Gastroesophageal sphincter (tissue), 4 donors: ENCODE measurements at regions not wholly inside any gene's neighbourhood (a gene's known extent, or its start where the extent isn't known, plus 50 kb on each side); places are given as distances from the start of the nearest gene placed in this dataset.

Source experiments
- ATAC-seq: fragments of 150-250 bp; one replicate; pipeline ENCODE4 v1.9.1; 2016; ENCODE audit warnings: mild to moderate bottlenecking, moderate library complexity
- H3K27ac ChIP-seq, 4 donors: fragments of 200-600 bp; sonication (generic) in 3 of 4; 1 replicate in 3 of 4; 2 replicates in 1 of 4; pipeline ENCODE4 v1.5.1; 2016 to 2019
- H3K27me3 ChIP-seq: fragments of 200-600 bp; sonication (generic); one replicate; pipeline ENCODE4 v1.5.1; 2019
- H3K36me3 ChIP-seq, 2 donors: fragments of 200-600 bp; sonication (generic); one replicate each; pipeline ENCODE4 v1.5.1; 2019; ENCODE audit warnings: control low read depth in 1 of 2
- H3K4me1 ChIP-seq, 3 donors: fragments of 200-600 bp; sonication (generic); 1 replicate in 2 of 3; 2 replicates in 1 of 3; pipeline ENCODE4 v1.5.1; 2016 to 2019; ENCODE audit warnings: control low read depth in 2 of 3
- H3K4me3 ChIP-seq, 2 donors: fragments of 200-600 bp; sonication (generic); one replicate each; pipeline ENCODE4 v1.5.1; 2019; ENCODE audit warnings: mild to moderate bottlenecking in 1 of 2, moderate library complexity in 1 of 2
- H3K9me3 ChIP-seq, 3 donors: fragments of 200-600 bp; sonication (generic); one replicate each; pipeline ENCODE4 v1.5.1; 2017 to 2019; ENCODE audit warnings: control low read depth in 2 of 3
- EP300 ChIP-seq: sonication (generic); formaldehyde crosslinking; IDR thresholded peaks from one replicate; pipeline ENCODE4 v1.6.1; 2017; ENCODE audit warnings: antibody characterized with exemption, mild to moderate bottlenecking
- POLR2A ChIP-seq, 2 donors: fragments of 450-650 bp; IDR thresholded peaks; one replicate each; pipeline ENCODE4 v1.6.1; 2017; ENCODE audit warnings: antibody characterized with exemption in 2 of 2, mild to moderate bottlenecking in 2 of 2, moderate library complexity in 1 of 2
- POLR2AphosphoS5 ChIP-seq: sonication (generic); formaldehyde crosslinking; IDR thresholded peaks from one replicate; pipeline ENCODE4 v1.6.1; 2017; ENCODE audit warnings: antibody characterized with exemption
- WGBS, 2 donors: methylation state at CpG; one replicate each; pipeline ENCODE4 v1.1.5; 2018; ENCODE audit warnings: low coverage in 1 of 2; 5-methylcytosine and 5-hydroxymethylcytosine counted together
- TF ChIP-seq, protein P1 (sequence below), 4 experiments: fragments of 200-600 bp in 2 of 4; fragments of 450-650 bp in 2 of 4; sonication (generic) in 1 of 4; IDR thresholded peaks; one replicate each; pipeline ENCODE4 v1.5.1; 2017 to 2019; ENCODE audit warnings: antibody characterized with exemption in 4 of 4, mild to moderate bottlenecking in 2 of 4, moderate library complexity in 2 of 4

DNA sequence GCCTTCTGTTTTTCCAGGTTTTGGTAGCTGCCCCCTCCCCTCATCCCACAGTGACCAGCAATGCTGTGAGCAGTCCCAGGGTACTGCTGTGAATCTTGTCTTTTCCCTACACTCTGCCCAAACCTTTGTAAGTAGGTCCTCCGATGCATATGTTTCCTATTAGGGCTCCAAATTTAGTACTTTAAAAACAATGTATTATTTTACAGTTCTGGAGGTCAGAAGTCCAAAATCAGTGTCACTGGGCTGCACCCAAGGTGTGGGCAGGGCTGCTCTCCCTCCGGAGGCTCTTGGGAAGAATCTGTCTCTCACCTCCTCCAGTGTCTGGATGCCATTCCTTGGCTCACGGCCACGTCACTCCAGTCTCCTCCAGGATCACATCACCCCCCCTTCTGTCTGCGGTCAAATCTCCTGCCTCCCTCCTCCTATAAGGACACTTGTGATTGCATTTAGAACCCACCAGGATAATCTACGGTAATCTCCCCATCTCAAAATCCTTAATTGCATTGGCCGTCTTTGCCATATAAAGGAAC, 208.5 kb downstream of the SH3BP4 start:
- TF ChIP-seq POLR2AphosphoS5 = no peak
- TF ChIP-seq EP300 = no peak
- TF ChIP-seq, protein P1, sequence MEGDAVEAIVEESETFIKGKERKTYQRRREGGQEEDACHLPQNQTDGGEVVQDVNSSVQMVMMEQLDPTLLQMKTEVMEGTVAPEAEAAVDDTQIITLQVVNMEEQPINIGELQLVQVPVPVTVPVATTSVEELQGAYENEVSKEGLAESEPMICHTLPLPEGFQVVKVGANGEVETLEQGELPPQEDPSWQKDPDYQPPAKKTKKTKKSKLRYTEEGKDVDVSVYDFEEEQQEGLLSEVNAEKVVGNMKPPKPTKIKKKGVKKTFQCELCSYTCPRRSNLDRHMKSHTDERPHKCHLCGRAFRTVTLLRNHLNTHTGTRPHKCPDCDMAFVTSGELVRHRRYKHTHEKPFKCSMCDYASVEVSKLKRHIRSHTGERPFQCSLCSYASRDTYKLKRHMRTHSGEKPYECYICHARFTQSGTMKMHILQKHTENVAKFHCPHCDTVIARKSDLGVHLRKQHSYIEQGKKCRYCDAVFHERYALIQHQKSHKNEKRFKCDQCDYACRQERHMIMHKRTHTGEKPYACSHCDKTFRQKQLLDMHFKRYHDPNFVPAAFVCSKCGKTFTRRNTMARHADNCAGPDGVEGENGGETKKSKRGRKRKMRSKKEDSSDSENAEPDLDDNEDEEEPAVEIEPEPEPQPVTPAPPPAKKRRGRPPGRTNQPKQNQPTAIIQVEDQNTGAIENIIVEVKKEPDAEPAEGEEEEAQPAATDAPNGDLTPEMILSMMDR (IDR thresholded peaks at IDR 0.05) = no peak
- no peak for TF ChIP-seq POLR2A (IDR thresholded peaks at IDR 0.05)
- H3K27me3 ChIP-seq = peaks cover 58% of the 10 kb centered on the region
- ATAC-seq = no peak
- 56 to 62% methylated on average over 5 of the region's 7 CpGs for WGBS, 2 donors
- H3K36me3 ChIP-seq = no peaks in the 10 kb centered on the region
- no peak overlapping the region for H3K4me3 ChIP-seq
- no peak overlapping the region for H3K27ac ChIP-seq
- no peaks in the 10 kb centered on the region for H3K4me1 ChIP-seq
- peaks cover 0 to 8% (median 0%) of the 10 kb centered on the region in 3 donors for H3K9me3 ChIP-seq

DNA sequence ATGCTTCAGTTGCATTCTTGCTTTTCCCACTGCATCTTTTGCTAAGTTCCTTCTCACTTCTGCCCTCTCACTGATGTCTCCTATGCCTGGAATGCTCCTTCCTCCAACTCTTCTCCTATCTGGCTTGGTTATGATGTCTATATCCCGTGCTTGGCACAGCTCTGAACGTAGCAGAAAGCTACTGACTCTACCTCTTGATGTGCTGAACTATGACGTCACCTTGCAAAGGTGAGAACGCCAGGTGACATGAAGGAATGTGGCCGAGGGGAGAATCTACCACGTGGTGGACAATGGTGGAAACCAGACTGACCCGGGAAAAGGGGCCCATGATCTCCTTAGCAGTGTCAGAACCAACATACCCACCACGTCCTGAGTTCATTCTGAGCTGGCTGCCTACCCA, 209.7 kb downstream of the SH3BP4 start:
- WGBS, 2 donors = 54 to 74% methylated on average over 3 to 7 of the region's 8 CpGs
- H3K36me3 ChIP-seq = no peaks in the 10 kb centered on the region
- H3K9me3 ChIP-seq = peaks cover 0 to 8% (median 0%) of the 10 kb centered on the region in 3 donors
- H3K27me3 ChIP-seq = peaks cover 46% of the 10 kb centered on the region
- no peak overlapping the region for H3K27ac ChIP-seq
- TF ChIP-seq, protein P1 (IDR thresholded peaks at IDR 0.05) = no peak
- TF ChIP-seq POLR2AphosphoS5 = no peak
- TF ChIP-seq EP300 = no peak
- no peak for TF ChIP-seq POLR2A (IDR thresholded peaks at IDR 0.05)
- no peaks in the 10 kb centered on the region for H3K4me1 ChIP-seq
- H3K4me3 ChIP-seq = no peak overlapping the region
- no peak for ATAC-seq

DNA sequence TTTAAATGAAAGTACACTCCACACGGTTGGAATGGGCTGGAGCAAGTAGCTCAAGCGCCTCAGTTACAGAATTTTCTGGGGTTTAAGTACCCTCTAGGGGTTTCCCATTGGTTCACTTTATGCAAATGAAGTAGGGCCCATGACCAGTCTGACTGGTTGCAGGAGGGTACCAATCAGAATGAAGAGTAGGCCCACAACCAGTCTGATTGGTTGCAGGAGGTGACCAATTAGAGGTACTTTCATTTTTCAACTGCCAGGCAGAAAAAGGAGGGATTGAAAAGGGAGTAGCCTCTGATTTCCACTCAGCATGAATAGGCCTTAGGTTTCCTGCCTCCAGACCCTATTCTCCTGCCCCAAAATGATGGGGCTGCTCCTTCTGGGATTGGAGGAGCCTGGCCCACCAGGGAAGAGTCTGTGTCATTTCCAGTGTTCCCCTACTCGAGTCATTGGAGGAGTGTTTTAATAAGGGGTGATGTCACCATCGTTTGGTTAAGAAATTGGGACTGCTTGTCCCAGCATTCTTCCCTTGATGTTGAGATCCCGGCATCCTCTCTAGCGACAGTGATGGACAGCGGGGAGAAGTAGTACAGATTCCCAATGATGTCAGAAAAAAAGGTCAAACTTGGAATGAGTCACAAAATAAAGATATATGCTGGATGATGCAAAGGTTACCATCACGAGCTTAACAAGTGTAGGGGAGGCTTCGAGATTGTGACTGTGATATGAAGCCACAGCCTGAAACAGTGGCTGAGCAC, 210.4 kb downstream of the SH3BP4 start:
- Histone ChIP-seq H3K36me3 (no peaks in the 10 kb centered on the region), H3K27me3 (peaks cover 40% of the 10 kb centered on the region), H3K27ac (no peak overlapping the region), H3K4me3 (no peak overlapping the region), H3K4me1 (no peaks in the 10 kb centered on the region), H3K9me3 (peaks cover 0 to 8% (median 0%) of the 10 kb centered on the region in 3 donors)
- WGBS, 2 donors = 80 to 87% methylated on average over 5 to 9 of the region's 9 CpGs
- ATAC-seq = no peak
- TF ChIP-seq POLR2AphosphoS5 (no peak), EP300 (no peak), POLR2A (IDR thresholded peaks at IDR 0.05) (no peak)
- TF ChIP-seq, protein P1 (IDR thresholded peaks at IDR 0.05) = no peak

DNA sequence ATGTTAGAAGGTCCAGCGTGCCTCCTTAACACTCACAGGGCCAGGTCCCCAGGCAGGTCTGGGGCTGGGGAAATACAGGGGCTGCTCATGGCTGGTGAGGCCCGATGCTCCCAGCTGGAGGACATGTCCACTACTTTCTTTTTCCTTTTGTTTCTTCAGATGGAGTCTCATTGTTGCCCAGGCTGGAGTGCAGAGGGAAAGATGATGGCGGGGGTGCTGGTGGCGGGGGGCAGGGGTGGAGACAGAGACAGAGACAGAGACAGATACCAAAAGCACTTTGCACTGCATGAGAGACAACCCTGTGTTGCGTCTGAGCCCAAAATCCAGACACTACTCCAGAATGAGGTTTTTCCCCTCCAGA, 211.0 kb downstream of the SH3BP4 start:
- TF ChIP-seq POLR2A (IDR thresholded peaks at IDR 0.05) = no peak
- TF ChIP-seq EP300 = no peak
- TF ChIP-seq, protein P1 (IDR thresholded peaks at IDR 0.05) = no peak
- TF ChIP-seq POLR2AphosphoS5 = no peak
- Histone ChIP-seq H3K9me3 (peaks cover 0 to 8% (median 0%) of the 10 kb centered on the region in 3 donors), H3K4me3 (no peak overlapping the region), H3K36me3 (no peaks in the 10 kb centered on the region), H3K27ac (no peak overlapping the region), H3K27me3 (peaks cover 35% of the 10 kb centered on the region), H3K4me1 (no peaks in the 10 kb centered on the region)
- no peak for ATAC-seq
- WGBS, 2 donors = 60 to 96% methylated on average over 3 of the region's 5 CpGs

DNA sequence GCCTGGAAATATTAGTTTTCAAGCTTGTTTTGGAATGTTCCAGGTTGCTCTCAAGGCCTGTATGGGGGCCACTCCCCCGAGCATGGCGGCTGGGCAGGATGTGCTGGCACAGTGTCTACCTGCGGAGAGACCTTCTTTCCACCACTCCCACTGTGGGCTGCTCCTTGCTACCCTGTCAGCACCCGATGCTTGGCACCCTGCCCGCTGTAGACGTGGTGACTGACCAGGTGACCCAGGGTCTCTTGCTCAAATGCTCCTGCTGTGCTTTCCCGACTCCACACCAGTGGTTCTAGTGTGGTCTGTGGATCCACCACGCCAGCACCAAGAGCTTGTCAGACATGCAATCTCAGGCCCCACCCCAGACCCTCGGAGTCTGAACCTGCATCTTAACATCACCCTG, 213.3 kb downstream of the SH3BP4 start:
- Histone ChIP-seq H3K9me3 (no peaks in the 10 kb centered on the region), H3K36me3 (no peaks in the 10 kb centered on the region), H3K27ac (no peak overlapping the region), H3K27me3 (peaks cover 20% of the 10 kb centered on the region), H3K4me3 (no peak overlapping the region), H3K4me1 (no peaks in the 10 kb centered on the region)
- TF ChIP-seq POLR2A (IDR thresholded peaks at IDR 0.05) (no peak), EP300 (no peak), POLR2AphosphoS5 (no peak)
- TF ChIP-seq, protein P1 (IDR thresholded peaks at IDR 0.05) = no peak
- no peak for ATAC-seq
- WGBS, 2 donors = 78 to 90% methylated on average over 5 to 6 of the region's 9 CpGs
